ENCODE measurements at regions not wholly inside any gene's neighbourhood (a gene's known extent, or its start where the extent isn't known, plus 50 kb on each side); places are given as distances from the start of the nearest gene placed in this dataset.

DNA sequence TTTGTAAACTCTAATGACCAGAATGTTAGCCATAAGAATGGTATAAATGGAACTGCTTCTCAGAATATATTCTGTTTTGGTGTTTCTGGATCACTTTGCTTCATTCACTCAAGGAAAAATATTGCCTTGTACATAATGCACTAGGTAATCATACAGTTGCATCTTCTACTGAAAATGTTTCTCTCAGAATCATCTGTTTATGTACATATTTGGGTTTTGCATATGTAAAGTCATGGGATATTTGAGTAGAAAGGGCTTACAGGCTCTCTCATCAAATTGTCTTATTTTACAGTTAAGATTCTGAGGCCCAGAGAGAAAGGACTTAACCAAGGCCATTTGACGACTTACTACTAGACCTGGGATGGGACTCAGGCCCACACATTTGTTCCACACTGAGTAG is 97.8 kb upstream of the PALM2AKAP2 start:
- TF ChIP-seq EP300 (IDR thresholded peaks at IDR 0.05) = no peak
- TF ChIP-seq, protein P1, sequence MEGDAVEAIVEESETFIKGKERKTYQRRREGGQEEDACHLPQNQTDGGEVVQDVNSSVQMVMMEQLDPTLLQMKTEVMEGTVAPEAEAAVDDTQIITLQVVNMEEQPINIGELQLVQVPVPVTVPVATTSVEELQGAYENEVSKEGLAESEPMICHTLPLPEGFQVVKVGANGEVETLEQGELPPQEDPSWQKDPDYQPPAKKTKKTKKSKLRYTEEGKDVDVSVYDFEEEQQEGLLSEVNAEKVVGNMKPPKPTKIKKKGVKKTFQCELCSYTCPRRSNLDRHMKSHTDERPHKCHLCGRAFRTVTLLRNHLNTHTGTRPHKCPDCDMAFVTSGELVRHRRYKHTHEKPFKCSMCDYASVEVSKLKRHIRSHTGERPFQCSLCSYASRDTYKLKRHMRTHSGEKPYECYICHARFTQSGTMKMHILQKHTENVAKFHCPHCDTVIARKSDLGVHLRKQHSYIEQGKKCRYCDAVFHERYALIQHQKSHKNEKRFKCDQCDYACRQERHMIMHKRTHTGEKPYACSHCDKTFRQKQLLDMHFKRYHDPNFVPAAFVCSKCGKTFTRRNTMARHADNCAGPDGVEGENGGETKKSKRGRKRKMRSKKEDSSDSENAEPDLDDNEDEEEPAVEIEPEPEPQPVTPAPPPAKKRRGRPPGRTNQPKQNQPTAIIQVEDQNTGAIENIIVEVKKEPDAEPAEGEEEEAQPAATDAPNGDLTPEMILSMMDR (IDR thresholded peaks at IDR 0.05) = no peak
